Natural killer cell (primary cell): ENCODE measurements at regions not wholly inside any gene's neighbourhood (a gene's known extent, or its start where the extent isn't known, plus 50 kb on each side); places are given as distances from the start of the nearest gene placed in this dataset.

ENCODE experiments used
- ATAC-seq, 3 donors: fragments of 150-1000 bp in 2 of 3; fragments of 200-7000 bp in 1 of 3; cut with Tn5 transposase; 1 replicate in 1 of 3; 2 replicates in 2 of 3; pipeline ENCODE4 v1.10.0; 2021; ENCODE audit warnings: mild to moderate bottlenecking in 2 of 3, moderate library complexity in 2 of 3
- DNase-seq, 2 donors: peaks; one replicate each; pipeline versions ENCODE4 v3.0.0 to v3.0.0-alpha.2; 2013 to 2021; ENCODE audit warnings: mixed read lengths in 1 of 2
- H3K27ac ChIP-seq: one replicate; pipeline ENCODE4 v1.5.1; 2013; ENCODE audit warnings: mild to moderate bottlenecking, low read length
- H3K27me3 ChIP-seq: one replicate; pipeline ENCODE4 v1.6.1; 2013; ENCODE audit warnings: low read length; ENCODE audit not compliant: control insufficient read depth, insufficient read depth
- H3K36me3 ChIP-seq: one replicate; pipeline ENCODE4 v1.6.1; 2013; ENCODE audit warnings: low read length; ENCODE audit not compliant: control insufficient read depth, insufficient read depth
- H3K4me1 ChIP-seq: one replicate; pipeline ENCODE4 v1.6.1; 2013; ENCODE audit warnings: low read length; ENCODE audit not compliant: control insufficient read depth, insufficient read depth
- H3K4me3 ChIP-seq: one replicate; pipeline ENCODE4 v1.5.1; 2013; ENCODE audit warnings: low read length
- H3K9me3 ChIP-seq: one replicate; pipeline ENCODE4 v1.6.1; 2013; ENCODE audit warnings: low read length; ENCODE audit not compliant: control insufficient read depth, insufficient read depth
- H3K27ac Mint-ChIP-seq, 2 donors: one replicate each; pipeline ENCODE4 v1.8.0; 2022; ENCODE audit warnings: mild to moderate bottlenecking in 2 of 2, mixed read lengths in 2 of 2, moderate library complexity in 1 of 2
- H3K27me3 Mint-ChIP-seq, 2 donors: one replicate each; pipeline ENCODE4 v1.8.0; 2022; ENCODE audit warnings: low read depth in 2 of 2, mixed read lengths in 2 of 2
- H3K36me3 Mint-ChIP-seq: one replicate; pipeline ENCODE4 v1.8.0; 2022; ENCODE audit warnings: mixed read lengths
- H3K4me1 Mint-ChIP-seq, 2 donors: one replicate each; pipeline ENCODE4 v1.8.0; 2022; ENCODE audit warnings: mixed read lengths in 2 of 2
- H3K4me3 Mint-ChIP-seq: one replicate; pipeline ENCODE4 v1.8.0; 2022; ENCODE audit warnings: mild to moderate bottlenecking, moderate library complexity, mixed read lengths
- H3K9me3 Mint-ChIP-seq, 2 donors: one replicate each; pipeline ENCODE4 v1.8.0; 2022; ENCODE audit warnings: mixed read lengths in 2 of 2
- WGBS: methylation state at CpG from one replicate; pipeline ENCODE4 v1.1.7; 2013; ENCODE audit warnings: missing lambda C conversion rate; ENCODE audit not compliant: insufficient coverage; 5-methylcytosine and 5-hydroxymethylcytosine counted together
- intact Hi-C: fragments of 100-400 bp; cut with micrococcal nuclease; formaldehyde crosslinking; loops from one replicate; pipeline ENCODE4 v1.14.2; 2022
- TF ChIP-seq, protein P1 (sequence below): fragments of 200-600 bp; IDR thresholded peaks from one replicate; pipeline ENCODE4 v1.8.0; 2022; ENCODE audit warnings: antibody characterized with exemption

DNA sequence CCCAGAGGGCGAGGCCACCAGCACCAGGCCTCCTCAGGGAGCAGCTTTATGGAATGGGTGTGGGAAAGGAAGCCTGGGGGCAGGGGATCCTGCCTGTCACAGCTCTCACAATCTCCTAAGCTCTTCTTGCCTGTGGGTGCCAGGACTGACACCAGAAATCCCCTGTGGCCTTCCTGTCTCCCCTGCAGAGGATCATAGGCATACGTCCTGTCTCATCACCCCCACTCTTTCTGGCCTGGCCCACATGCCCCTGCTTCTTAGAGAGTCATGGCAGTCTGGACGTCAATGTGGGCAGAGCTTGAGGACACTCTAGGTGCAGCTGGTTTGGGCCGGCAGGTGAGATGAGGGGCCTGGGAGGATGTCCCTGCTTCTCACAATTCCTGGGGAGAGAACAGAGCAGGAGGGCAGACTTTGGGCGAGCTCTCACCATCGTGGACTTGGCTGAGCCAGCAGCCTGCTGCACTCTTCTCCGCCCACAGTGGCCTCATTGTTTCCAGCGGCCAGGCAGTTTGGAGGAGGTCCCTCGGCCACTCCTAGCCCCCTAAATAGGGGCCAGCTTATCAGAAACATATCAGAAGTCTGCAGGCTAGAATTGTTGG is 67.3 kb upstream of the ZFR start:
- Histone ChIP-seq H3K4me1 (no peaks in the 10 kb centered on the region), H3K9me3 (no peaks in the 10 kb centered on the region), H3K27ac (no peak overlapping the region), H3K27me3 (no peaks in the 10 kb centered on the region), H3K36me3 (no peaks in the 10 kb centered on the region), H3K4me3 (no peak overlapping the region)
- Mint-ChIP-seq H3K36me3 (no peaks in the 10 kb centered on the region), H3K27ac (no peak overlapping the region), H3K9me3 (no peaks in the 10 kb centered on the region), H3K4me1 (no peaks in the 10 kb centered on the region), H3K27me3 (peaks cover 2 to 5% of the 10 kb centered on the region in 2 donors), H3K4me3 (no peak overlapping the region)
- intact Hi-C loops = no loop called here
- ATAC-seq (peak; percentile 62 to 76 (median 64)), DNase-seq (peak in 1 of 2 donors; percentile 66)
- 90% methylated on average over 9 of the region's 9 CpGs for WGBS
- TF ChIP-seq, protein P1, sequence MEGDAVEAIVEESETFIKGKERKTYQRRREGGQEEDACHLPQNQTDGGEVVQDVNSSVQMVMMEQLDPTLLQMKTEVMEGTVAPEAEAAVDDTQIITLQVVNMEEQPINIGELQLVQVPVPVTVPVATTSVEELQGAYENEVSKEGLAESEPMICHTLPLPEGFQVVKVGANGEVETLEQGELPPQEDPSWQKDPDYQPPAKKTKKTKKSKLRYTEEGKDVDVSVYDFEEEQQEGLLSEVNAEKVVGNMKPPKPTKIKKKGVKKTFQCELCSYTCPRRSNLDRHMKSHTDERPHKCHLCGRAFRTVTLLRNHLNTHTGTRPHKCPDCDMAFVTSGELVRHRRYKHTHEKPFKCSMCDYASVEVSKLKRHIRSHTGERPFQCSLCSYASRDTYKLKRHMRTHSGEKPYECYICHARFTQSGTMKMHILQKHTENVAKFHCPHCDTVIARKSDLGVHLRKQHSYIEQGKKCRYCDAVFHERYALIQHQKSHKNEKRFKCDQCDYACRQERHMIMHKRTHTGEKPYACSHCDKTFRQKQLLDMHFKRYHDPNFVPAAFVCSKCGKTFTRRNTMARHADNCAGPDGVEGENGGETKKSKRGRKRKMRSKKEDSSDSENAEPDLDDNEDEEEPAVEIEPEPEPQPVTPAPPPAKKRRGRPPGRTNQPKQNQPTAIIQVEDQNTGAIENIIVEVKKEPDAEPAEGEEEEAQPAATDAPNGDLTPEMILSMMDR = no peak

DNA sequence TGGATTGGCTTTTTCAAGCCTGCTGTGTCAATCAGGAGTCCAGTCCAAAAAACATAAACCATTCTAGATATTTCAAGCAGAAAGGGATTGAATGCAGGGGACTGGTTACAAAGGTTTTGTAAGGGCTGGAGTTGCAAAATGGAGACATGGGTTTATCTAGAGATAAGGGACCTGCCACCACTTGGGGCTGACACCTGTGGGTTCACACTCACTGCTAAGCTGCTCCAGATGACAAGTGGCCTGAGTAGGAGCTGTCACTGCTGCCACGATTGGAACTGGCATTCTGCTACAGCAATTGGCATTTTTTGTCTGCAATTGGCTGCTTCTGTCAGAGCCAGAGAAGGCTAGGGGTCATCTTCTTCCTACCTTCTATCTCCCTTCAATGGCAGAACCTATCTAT is 66.3 kb upstream of the ZFR start:
- H3K36me3 ChIP-seq = no peaks in the 10 kb centered on the region
- H3K9me3 ChIP-seq = no peaks in the 10 kb centered on the region
- Mint-ChIP-seq H3K9me3 (no peaks in the 10 kb centered on the region), H3K4me3 (no peak overlapping the region), H3K27me3 (peaks cover 7 to 10% of the 10 kb centered on the region in 2 donors), H3K4me1 (no peaks in the 10 kb centered on the region), H3K36me3 (no peaks in the 10 kb centered on the region), H3K27ac (no peak overlapping the region)
- DNase-seq (no peak), ATAC-seq (no peak)
- TF ChIP-seq, protein P1 = no peak
- H3K27ac ChIP-seq = no peak overlapping the region
- intact Hi-C loops = no loop called here
- H3K27me3 ChIP-seq = no peaks in the 10 kb centered on the region
- H3K4me3 ChIP-seq = no peak overlapping the region
- 23% methylated on average over 1 of the region's 1 CpG for WGBS
- no peaks in the 10 kb centered on the region for H3K4me1 ChIP-seq

DNA sequence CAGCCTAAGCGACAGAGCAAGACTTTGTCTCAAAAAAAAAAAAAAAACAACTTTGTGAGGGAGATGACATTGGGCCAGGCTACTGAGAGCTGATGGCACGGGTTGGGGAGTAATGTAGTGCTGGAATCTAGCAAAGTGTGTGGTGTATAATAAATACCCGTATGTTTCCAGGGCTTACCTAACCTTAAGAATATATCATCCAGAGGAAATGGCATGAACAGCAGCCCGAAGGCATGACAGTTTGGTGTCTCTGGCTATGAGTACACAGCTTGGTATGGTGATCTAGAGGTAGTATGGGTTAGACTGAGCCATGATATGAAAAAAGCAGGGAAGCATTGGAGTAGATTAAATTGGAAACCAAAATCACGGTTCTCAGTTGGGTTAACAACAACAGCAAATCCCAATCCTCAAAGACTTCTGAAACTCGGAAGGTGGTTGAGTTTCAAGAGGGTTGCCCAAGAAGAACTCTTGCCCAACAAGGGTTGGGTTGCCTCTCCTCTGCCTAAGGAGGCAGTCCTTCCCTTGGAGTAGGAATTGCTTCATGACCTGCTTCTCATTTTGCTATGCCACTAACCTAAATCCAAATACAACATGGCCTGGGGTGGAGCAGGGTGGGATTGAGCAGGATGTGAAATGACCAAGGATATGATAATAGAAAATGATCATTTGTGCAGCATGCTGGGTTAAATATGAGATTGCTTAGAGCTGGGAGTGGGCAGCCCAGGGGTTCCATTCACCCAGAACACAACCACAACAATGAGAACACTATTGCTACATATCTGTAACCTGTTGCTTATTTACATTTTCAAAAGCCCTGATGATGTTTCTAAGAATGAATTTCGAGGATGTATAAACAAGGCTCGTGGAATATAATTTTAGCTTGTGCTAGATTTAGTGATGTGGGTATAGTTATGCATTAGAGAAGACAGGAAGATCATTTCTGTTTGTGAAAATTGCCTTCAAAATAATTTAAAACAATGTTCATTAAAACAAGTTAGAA is 64.6 kb upstream of the ZFR start:
- Histone ChIP-seq H3K9me3 (no peaks in the 10 kb centered on the region), H3K27me3 (no peaks in the 10 kb centered on the region), H3K4me3 (no peak overlapping the region), H3K36me3 (no peaks in the 10 kb centered on the region), H3K4me1 (peaks cover 3% of the 10 kb centered on the region), H3K27ac (no peak overlapping the region)
- Mint-ChIP-seq H3K4me3 (no peak overlapping the region), H3K36me3 (no peaks in the 10 kb centered on the region), H3K4me1 (no peaks in the 10 kb centered on the region), H3K27me3 (peaks cover 13 to 23% of the 10 kb centered on the region in 2 donors), H3K9me3 (no peaks in the 10 kb centered on the region), H3K27ac (no peak overlapping the region)
- ATAC-seq (no peak), DNase-seq (no peak)
- TF ChIP-seq, protein P1 = no peak
- 90% methylated on average over 3 of the region's 8 CpGs for WGBS
- intact Hi-C loops = no loop called here
